ENCODE measurements at regions not wholly inside any gene's neighbourhood (a gene's known extent, or its start where the extent isn't known, plus 50 kb on each side); places are given as distances from the start of the nearest gene placed in this dataset.

DNA sequence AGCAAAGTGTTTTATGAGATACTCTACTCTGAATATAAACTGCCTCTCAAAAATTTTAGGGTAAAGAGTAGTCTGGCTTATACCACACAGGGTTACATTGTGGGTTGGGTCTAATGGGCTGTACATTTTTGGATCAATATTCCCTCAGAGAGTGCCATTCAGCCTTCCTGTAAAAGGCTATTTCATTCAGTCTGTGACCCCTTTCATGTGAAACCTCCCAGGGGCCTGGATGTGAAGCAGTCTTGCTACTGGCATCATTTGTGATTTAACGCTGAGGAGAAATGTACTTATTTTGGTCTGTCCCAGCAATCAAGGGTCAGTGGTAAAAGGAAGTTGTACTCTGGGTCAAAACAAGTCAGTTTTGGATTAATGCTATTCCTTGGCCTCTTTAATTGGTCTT, 71.8 kb upstream of the PRKG1 start:
- no peak for TF ChIP-seq POLR2AphosphoS5 (IDR thresholded peaks at IDR 0.05; ENCODE audit: low read depth)
- no peak for TF ChIP-seq CTCF (IDR thresholded peaks at IDR 0.05; ENCODE audit: insufficient read depth, low read length)
- no peak for TF ChIP-seq GABPA (IDR thresholded peaks at IDR 0.05; ENCODE audit: low read depth)
- no peak for TF ChIP-seq REST (IDR thresholded peaks at IDR 0.05; ENCODE audit: insufficient replicate concordance, low read depth)
- TF ChIP-seq SPI1 (IDR thresholded peaks at IDR 0.05; ENCODE audit: borderline replicate concordance, low read depth), result no peak
